H9 (cell line): ENCODE measurements at regions not wholly inside any gene's neighbourhood (a gene's known extent, or its start where the extent isn't known, plus 50 kb on each side); places are given as distances from the start of the nearest gene placed in this dataset.

Experiments used
- DNase-seq: peaks from one replicate; pipeline ENCODE4 v3.0.0-alpha.2; 2017
- H2AFZ ChIP-seq: one replicate; pipeline ENCODE4 v1.6.1; 2013; ENCODE audit warnings: mild to moderate bottlenecking, low read length, control low read depth, moderate library complexity
- H2AK5ac ChIP-seq: 2 replicates; pipeline ENCODE4 v1.6.1; 2013; ENCODE audit warnings: low read length, control low read depth, mixed read lengths; ENCODE audit not compliant: insufficient read length
- H2BK120ac ChIP-seq: one replicate; pipeline ENCODE4 v1.6.1; 2013; ENCODE audit warnings: low read depth, mild to moderate bottlenecking, low read length, control low read depth, inconsistent platforms; ENCODE audit not compliant: poor library complexity, severe bottlenecking
- H2BK12ac ChIP-seq: 2 replicates; pipeline ENCODE4 v1.6.1; 2013; ENCODE audit warnings: low read length, control low read depth, mixed read lengths, low read depth; ENCODE audit not compliant: insufficient read length
- H2BK15ac ChIP-seq: 2 replicates; pipeline ENCODE4 v1.6.1; 2013; ENCODE audit warnings: low read depth, low read length, control low read depth
- H2BK20ac ChIP-seq: one replicate; pipeline ENCODE4 v1.6.1; 2013; ENCODE audit warnings: low read depth, mild to moderate bottlenecking, low read length, control low read depth, inconsistent platforms; ENCODE audit not compliant: poor library complexity, severe bottlenecking
- H2BK5ac ChIP-seq: 2 replicates; pipeline ENCODE4 v1.6.1; 2013; ENCODE audit warnings: low read length, control low read depth, mixed read lengths; ENCODE audit not compliant: insufficient read length
- H3K14ac ChIP-seq: 2 replicates; pipeline ENCODE4 v1.6.1; 2013; ENCODE audit warnings: low read length, control low read depth; ENCODE audit not compliant: insufficient read depth
- H3K18ac ChIP-seq: 2 replicates; pipeline ENCODE4 v1.6.1; 2013; ENCODE audit warnings: low read depth, mild to moderate bottlenecking, mixed read lengths, low read length, control low read depth; ENCODE audit not compliant: insufficient read length
- H3K23ac ChIP-seq: 2 replicates; pipeline ENCODE4 v1.6.1; 2013; ENCODE audit warnings: low read length, control low read depth, mixed read lengths, low read depth; ENCODE audit not compliant: insufficient read length
- H3K23me2 ChIP-seq: 2 replicates; pipeline ENCODE4 v1.6.1; 2013; ENCODE audit warnings: low read depth, mild to moderate bottlenecking, mixed read lengths, low read length, control low read depth; ENCODE audit not compliant: insufficient read length, poor library complexity, severe bottlenecking
- H3K27ac ChIP-seq: 2 replicates; pipeline ENCODE4 v1.5.1; 2013; ENCODE audit warnings: low read length, control low read depth, mixed read lengths, low read depth; ENCODE audit not compliant: insufficient read length
- H3K27me3 ChIP-seq: 2 replicates; pipeline ENCODE4 v1.6.1; 2013; ENCODE audit warnings: low read length, control low read depth, inconsistent platforms; ENCODE audit not compliant: insufficient read depth
- H3K4ac ChIP-seq: 2 replicates; pipeline ENCODE4 v1.6.1; 2013; ENCODE audit warnings: low read depth, mild to moderate bottlenecking, control low read depth, inconsistent platforms, low read length, moderate library complexity
- H3K4me1 ChIP-seq: 2 replicates; pipeline ENCODE4 v1.6.1; 2013; ENCODE audit warnings: low read length, control low read depth, inconsistent platforms; ENCODE audit not compliant: insufficient read depth
- H3K4me2 ChIP-seq: 2 replicates; pipeline ENCODE4 v1.6.1; 2013; ENCODE audit warnings: low read length, control low read depth, mixed read lengths; ENCODE audit not compliant: insufficient read length, insufficient read depth
- H3K56ac ChIP-seq: 2 replicates; pipeline ENCODE4 v1.6.1; 2013; ENCODE audit warnings: low read depth, mild to moderate bottlenecking, mixed read lengths, low read length, control low read depth; ENCODE audit not compliant: insufficient read length
- H3K79me1 ChIP-seq: 2 replicates; pipeline ENCODE4 v1.6.1; 2013; ENCODE audit warnings: low read depth, mild to moderate bottlenecking, moderate library complexity, low read length, control low read depth, inconsistent platforms; ENCODE audit not compliant: insufficient read depth, poor library complexity, severe bottlenecking
- H3K79me2 ChIP-seq: 2 replicates; pipeline ENCODE4 v1.6.1; 2013; ENCODE audit warnings: low read length, control low read depth, inconsistent platforms; ENCODE audit not compliant: insufficient read depth
- H3K9ac ChIP-seq: 2 replicates; pipeline ENCODE4 v1.6.1; 2013; ENCODE audit warnings: low read length, control low read depth, mixed read lengths; ENCODE audit not compliant: insufficient read length; ENCODE audit errors: extremely low read depth
- H3K9me3 ChIP-seq: one replicate; pipeline ENCODE4 v1.6.1; 2013; ENCODE audit warnings: low read depth, low read length, inconsistent platforms; ENCODE audit not compliant: control insufficient read depth
- H3T11ph ChIP-seq: one replicate; pipeline ENCODE4 v1.6.1; 2013; ENCODE audit warnings: mild to moderate bottlenecking, low read length, control low read depth, inconsistent platforms
- H4K20me1 ChIP-seq: one replicate; pipeline ENCODE4 v1.6.1; 2013; ENCODE audit not compliant: control insufficient read depth, insufficient read length, insufficient read depth
- H4K5ac ChIP-seq: 2 replicates; pipeline ENCODE4 v1.6.1; 2013; ENCODE audit warnings: low read depth, mild to moderate bottlenecking, mixed read lengths, low read length, control low read depth; ENCODE audit not compliant: insufficient read length
- H4K8ac ChIP-seq: replicated peaks from 2 replicates; pipeline ENCODE4 v1.6.1; 2013; ENCODE audit warnings: low read length, control low read depth, mixed read lengths, low read depth; ENCODE audit not compliant: insufficient read length
- H4K91ac ChIP-seq: 2 replicates; pipeline ENCODE4 v1.6.1; 2013; ENCODE audit warnings: low read depth, mild to moderate bottlenecking, moderate library complexity, mixed read lengths, low read length, control low read depth; ENCODE audit not compliant: insufficient read length
- H3K27ac Mint-ChIP-seq, 3 experiments: 2 replicates in 2 of 3; 3 replicates in 1 of 3; pipeline ENCODE4 v1.8.0; 2020 to 2021; ENCODE audit warnings: mixed read lengths in 3 of 3, mild to moderate bottlenecking in 1 of 3, moderate library complexity in 1 of 3
- H3K27me3 Mint-ChIP-seq: 2 replicates; pipeline ENCODE4 v1.8.0; 2021; ENCODE audit warnings: low read depth, mild to moderate bottlenecking, moderate library complexity, mixed read lengths
- H3K36me3 Mint-ChIP-seq, 3 experiments: 2 replicates in 2 of 3; 3 replicates in 1 of 3; pipeline ENCODE4 v1.8.0; 2020 to 2021; ENCODE audit warnings: low read depth in 3 of 3, mixed read lengths in 3 of 3; ENCODE audit not compliant: insufficient read depth in 1 of 3
- H3K4me1 Mint-ChIP-seq, 2 experiments: 2 replicates each; pipeline ENCODE4 v1.8.0; 2020; ENCODE audit warnings: mixed read lengths in 2 of 2
- H3K4me3 Mint-ChIP-seq, 2 experiments: 2 replicates in 1 of 2; 3 replicates in 1 of 2; pipeline ENCODE4 v1.8.0; 2020 to 2021; ENCODE audit warnings: mild to moderate bottlenecking in 2 of 2, mixed read lengths in 2 of 2, moderate library complexity in 1 of 2
- H3K9me3 Mint-ChIP-seq, 2 experiments: 2 replicates in 1 of 2; 3 replicates in 1 of 2; pipeline ENCODE4 v1.8.0; 2020; ENCODE audit warnings: mild to moderate bottlenecking in 2 of 2, mixed read lengths in 2 of 2, moderate library complexity in 1 of 2
- CTCF ChIP-seq: fragments of 200-600 bp; sonication (generic); conservative IDR thresholded peaks from 3 replicates; pipeline ENCODE4 v1.8.0; 2021; ENCODE audit warnings: antibody characterized with exemption, mild to moderate bottlenecking
- whole genome bisulfite sequencing: extraction: QIAGEN DNeasy Blood & Tissue Kit; methylation state at CpG from one replicate; pipeline ENCODE4 v1.1.7; 2013; ENCODE audit warnings: missing lambda C conversion rate, low lambda C conversion rate, mixed read lengths; ENCODE audit not compliant: insufficient read length; ENCODE audit errors: extremely low coverage; 5-methylcytosine and 5-hydroxymethylcytosine counted together

DNA sequence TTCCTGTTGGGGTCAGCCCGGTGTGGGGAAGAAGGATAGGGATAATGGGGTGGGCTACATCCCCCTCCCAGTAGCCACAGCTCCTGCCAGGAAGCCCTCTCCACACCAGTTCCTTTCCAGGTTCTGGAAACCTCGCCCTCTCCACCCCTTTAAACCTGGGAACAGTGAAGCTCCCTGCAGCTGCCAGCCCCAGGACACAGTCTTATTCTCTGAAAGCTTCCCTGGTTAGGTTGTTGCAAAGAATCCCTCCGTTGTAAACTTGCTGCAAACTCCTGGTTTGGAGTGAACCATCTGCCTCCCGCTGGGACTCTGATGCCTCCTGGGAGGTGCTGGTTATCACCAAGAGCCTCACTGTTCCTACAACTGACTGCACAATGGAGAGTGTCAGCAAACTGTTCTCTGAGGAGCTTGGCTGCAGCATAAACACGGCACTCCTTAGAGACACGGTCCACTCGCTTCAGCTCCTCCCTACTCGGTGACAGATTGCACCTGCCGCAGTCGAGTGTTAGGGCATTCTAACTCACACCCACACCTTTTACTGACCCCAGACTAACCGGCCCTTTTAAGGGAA lies 261.8 kb upstream of the RAB6C start:
- no peaks in the 10 kb centered on the region for H3K23me2 ChIP-seq
- H2BK5ac ChIP-seq = no peak overlapping the region
- H3T11ph ChIP-seq = no peak overlapping the region
- H3K4me2 ChIP-seq = no peak overlapping the region
- H2AFZ ChIP-seq = no peak overlapping the region
- no peak overlapping the region for H2BK12ac ChIP-seq
- Mint-ChIP-seq H3K27ac (peak overlapping the region in 2 of 3 experiments; percentile 19 to 48; a peak in 3 of 7 replicates), H3K27me3 (no peaks in the 10 kb centered on the region; the same call in 1 of the 2 replicates), H3K4me1 (peaks cover 22 to 25% of the 10 kb centered on the region in 2 experiments), H3K4me3 (no peak overlapping the region), H3K36me3 (no peaks in the 10 kb centered on the region; a peak in 1 of 7 replicates), H3K9me3 (no peaks in the 10 kb centered on the region)
- no peak overlapping the region for H2BK20ac ChIP-seq
- no CpG with 5 or more reads among the region's 11 CpGs for WGBS
- H3K27ac ChIP-seq = no peak overlapping the region
- no peak overlapping the region for H3K9ac ChIP-seq
- no peak for DNase-seq
- H3K14ac ChIP-seq = no peak overlapping the region; the same call in 1 of the 2 replicates
- H3K9me3 ChIP-seq = no peaks in the 10 kb centered on the region
- H3K4ac ChIP-seq = no peak overlapping the region
- no peaks in the 10 kb centered on the region for H3K27me3 ChIP-seq
- H3K56ac ChIP-seq = no peak overlapping the region
- H2BK120ac ChIP-seq = no peak overlapping the region
- no peak overlapping the region for H4K5ac ChIP-seq
- no peak overlapping the region for H3K18ac ChIP-seq
- no peak for TF ChIP-seq CTCF
- no peak overlapping the region for H2AK5ac ChIP-seq
- no peak overlapping the region for H3K23ac ChIP-seq
- no peaks in the 10 kb centered on the region for H4K20me1 ChIP-seq
- no peak overlapping the region for H4K8ac ChIP-seq
- no peak overlapping the region for H2BK15ac ChIP-seq
- H3K4me1 ChIP-seq = peaks cover 2% of the 10 kb centered on the region; the same call in 1 of the 2 replicates
- no peak overlapping the region for H4K91ac ChIP-seq
- H3K79me2 ChIP-seq = no peaks in the 10 kb centered on the region
- no peaks in the 10 kb centered on the region for H3K79me1 ChIP-seq
